HepG2 (cell line): ENCODE measurements at regions not wholly inside any gene's neighbourhood (a gene's known extent, or its start where the extent isn't known, plus 50 kb on each side); places are given as distances from the start of the nearest gene placed in this dataset.
A peak's percentile ranks its signal among the peaks of the same experiment; 100 is the strongest.

Experiments
- ATAC-seq: fragments of 200-7000 bp; cut with Tn5 transposase; 3 replicates; pipeline ENCODE4 v1.9.1; 2020; ENCODE audit warnings: mild to moderate bottlenecking, moderate library complexity
- BruUV-seq: library from RNA; stranded (reverse); fragments of 400-500 nt; replicated peaks from 2 replicates; lab custom pipeline; 2021; lab: Mats Ljungman, UMichigan
- CTCF ChIA-PET: fragments of 300-600 bp; formaldehyde crosslinking; extraction: SDS; loops from one replicate; lab custom pipeline; 2021; ENCODE audit warnings: low total read pairs, inconsistent platforms, low intra/inter-chr PET ratio; lab: Yijun Ruan, JAX
- POLR2A ChIA-PET: fragments of 350-600 bp; sonication (Branson Sonifier 250); formaldehyde crosslinking; loops from one replicate; lab custom pipeline; 2020; ENCODE audit warnings: antibody characterized with exemption, inconsistent platforms; lab: Yijun Ruan, JAX
- DNase-seq: peaks from one replicate; pipeline ENCODE4 v3.0.0-alpha.2; 2015; ENCODE audit warnings: low spot score
- FAIRE-seq: peaks from 3 replicates; lab custom pipeline; 2011; peaks lifted over from hg19 to GRCh38; lab: Jason Lieb, UNC
- H2AFZ ChIP-seq: one replicate; pipeline ENCODE4 v1.6.1; 2011; ENCODE audit warnings: low read length, inconsistent platforms
- H3K27ac ChIP-seq: fragments of 300-600 bp; 3 replicates; pipeline ENCODE4 v1.8.0; 2011; ENCODE audit warnings: mixed run types, mild to moderate bottlenecking, mixed read lengths, low read length, inconsistent platforms; ENCODE audit not compliant: insufficient read depth; ENCODE audit errors: extremely low read length
- H3K27me3 ChIP-seq, 2 experiments: fragments of 200-600 bp in 1 of 2; 2 replicates in 1 of 2; 3 replicates in 1 of 2; pipeline versions ENCODE4 v1.6.0 to v1.8.0; 2011; ENCODE audit warnings: low read length in 2 of 2, mild to moderate bottlenecking in 2 of 2, moderate library complexity in 2 of 2, inconsistent platforms in 1 of 2; ENCODE audit not compliant: insufficient read depth in 2 of 2, control insufficient read depth in 1 of 2
- H3K36me3 ChIP-seq, 2 experiments: fragments of 200-600 bp in 1 of 2; replicated peaks in 1 of 2; 2 replicates in 1 of 2; 3 replicates in 1 of 2; pipeline versions ENCODE4 v1.5.1 to v1.8.0; 2011; ENCODE audit warnings: low read length in 2 of 2, inconsistent platforms in 1 of 2; ENCODE audit not compliant: insufficient read depth in 2 of 2, control insufficient read depth in 1 of 2
- H3K4me1 ChIP-seq: 2 replicates; pipeline ENCODE4 v1.5.1; 2012; ENCODE audit warnings: low read length, inconsistent platforms; ENCODE audit not compliant: insufficient read depth
- H3K4me2 ChIP-seq: 2 replicates; pipeline ENCODE4 v1.6.0; 2011; ENCODE audit warnings: low read depth, low read length, inconsistent platforms
- H3K4me3 ChIP-seq, 3 experiments: fragments of 200-600 bp in 1 of 3; sonication (generic), shearing (Covaris generic) in 1 of 3; replicated peaks in 1 of 3; 2 replicates each; pipeline ENCODE4 v1.5.1; 2011 to 2016; ENCODE audit warnings: low read length in 3 of 3, inconsistent platforms in 2 of 3, low read depth in 2 of 3, mild to moderate bottlenecking in 2 of 3, control low read depth in 1 of 3, mixed read lengths in 1 of 3; ENCODE audit not compliant: insufficient read depth in 1 of 3
- H3K79me2 ChIP-seq: one replicate; pipeline ENCODE4 v1.6.1; 2011; ENCODE audit warnings: low read length, inconsistent platforms; ENCODE audit not compliant: insufficient read depth
- H3K9ac ChIP-seq: 2 replicates; pipeline ENCODE4 v1.6.0; 2011; ENCODE audit warnings: mild to moderate bottlenecking, low read depth, low read length, inconsistent platforms; ENCODE audit not compliant: insufficient read depth
- H3K9me3 ChIP-seq: 2 replicates; pipeline ENCODE4 v1.5.1; 2012; ENCODE audit warnings: mild to moderate bottlenecking, low read length
- H4K20me1 ChIP-seq: 2 replicates; pipeline ENCODE4 v1.6.0; 2011; ENCODE audit warnings: inconsistent platforms, mild to moderate bottlenecking, low read length, moderate library complexity; ENCODE audit not compliant: insufficient read depth
- MEIS1 ChIP-seq: sonication (generic); formaldehyde crosslinking; IDR thresholded peaks from 2 replicates; pipeline ENCODE4 v1.9.0; 2021; ENCODE audit warnings: mild to moderate bottlenecking, missing genetic modification reagents, moderate library complexity, borderline replicate concordance
- SOX13 ChIP-seq, 3 experiments: fragments of 450-650 bp in 1 of 3; sonication (generic) in 1 of 3; formaldehyde crosslinking in 1 of 3; IDR thresholded peaks in 2 of 3; conservative IDR thresholded peaks in 1 of 3; 2 replicates each; pipeline versions ENCODE4 v1.5.0 to v1.6.1; 2016 to 2020; ENCODE audit warnings: antibody characterized with exemption in 1 of 3, mild to moderate bottlenecking in 1 of 3, missing compliant biosample characterization in 1 of 3, missing genetic modification reagents in 1 of 3, moderate library complexity in 1 of 3
- WGBS: methylation state at CpG from one replicate; pipeline ENCODE4 v1.1.6; 2017; ENCODE audit warnings: low lambda C conversion rate; 5-methylcytosine and 5-hydroxymethylcytosine counted together
- in situ Hi-C: cut with HindIII; loops from 2 replicates; pipeline ENCODE4 v1.10.0; 2017; ENCODE audit warnings: low pct_unique_long_range_greater_than_20kb; ENCODE audit not compliant: extremely low pct_ligation_motif_present
- intact Hi-C: fragments of 100-400 bp; cut with micrococcal nuclease; formaldehyde crosslinking; loops from one replicate; pipeline ENCODE4 v1.10.0; 2022; ENCODE audit not compliant: unreplicated experiment
- TF ChIP-seq, protein P1 (sequence below): sonication (generic); formaldehyde crosslinking; IDR thresholded peaks from 2 replicates; pipeline ENCODE4 v1.4.0; 2020; ENCODE audit warnings: mild to moderate bottlenecking, missing genetic modification reagents
- TF ChIP-seq, protein P2 (sequence below): sonication (generic); formaldehyde crosslinking; IDR thresholded peaks from 2 replicates; pipeline ENCODE4 v1.8.1; 2023; ENCODE audit warnings: mild to moderate bottlenecking, moderate library complexity, missing genetic modification reagents
- TF ChIP-seq, protein P3 (sequence below): IDR thresholded peaks from 2 replicates; pipeline ENCODE4 v1.6.1; 2016; ENCODE audit warnings: missing compliant biosample characterization, missing genetic modification reagents, borderline replicate concordance
- TF ChIP-seq, protein P4 (sequence below): IDR thresholded peaks from 2 replicates; pipeline ENCODE4 v1.6.1; 2016; ENCODE audit warnings: low read depth
- TF ChIP-seq, protein P5 (sequence below): sonication (generic); formaldehyde crosslinking; IDR thresholded peaks from 2 replicates; pipeline ENCODE4 v1.4.0; 2020; ENCODE audit warnings: missing genetic modification reagents, mild to moderate bottlenecking, borderline replicate concordance

DNA sequence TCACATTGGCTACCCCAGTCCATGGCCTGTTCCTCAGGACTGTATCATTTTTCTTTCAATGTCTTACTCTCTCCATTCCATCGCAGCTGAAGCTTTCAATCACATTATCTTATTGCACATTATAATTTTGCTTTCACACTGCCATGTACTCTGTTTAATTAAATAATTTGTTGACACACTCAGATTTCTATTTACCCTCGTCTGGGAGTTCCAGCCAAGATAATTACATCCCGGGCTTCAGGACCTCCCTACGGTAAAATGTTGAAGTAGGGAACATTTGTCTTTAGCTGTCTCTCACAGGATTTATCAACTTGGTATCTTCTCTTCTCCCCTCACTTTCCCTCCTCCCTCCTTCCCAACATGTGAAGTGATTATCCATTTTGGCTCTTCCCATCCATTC is 177.2 kb upstream of the RASSF8 start (continued):
- TF ChIP-seq, protein P1, sequence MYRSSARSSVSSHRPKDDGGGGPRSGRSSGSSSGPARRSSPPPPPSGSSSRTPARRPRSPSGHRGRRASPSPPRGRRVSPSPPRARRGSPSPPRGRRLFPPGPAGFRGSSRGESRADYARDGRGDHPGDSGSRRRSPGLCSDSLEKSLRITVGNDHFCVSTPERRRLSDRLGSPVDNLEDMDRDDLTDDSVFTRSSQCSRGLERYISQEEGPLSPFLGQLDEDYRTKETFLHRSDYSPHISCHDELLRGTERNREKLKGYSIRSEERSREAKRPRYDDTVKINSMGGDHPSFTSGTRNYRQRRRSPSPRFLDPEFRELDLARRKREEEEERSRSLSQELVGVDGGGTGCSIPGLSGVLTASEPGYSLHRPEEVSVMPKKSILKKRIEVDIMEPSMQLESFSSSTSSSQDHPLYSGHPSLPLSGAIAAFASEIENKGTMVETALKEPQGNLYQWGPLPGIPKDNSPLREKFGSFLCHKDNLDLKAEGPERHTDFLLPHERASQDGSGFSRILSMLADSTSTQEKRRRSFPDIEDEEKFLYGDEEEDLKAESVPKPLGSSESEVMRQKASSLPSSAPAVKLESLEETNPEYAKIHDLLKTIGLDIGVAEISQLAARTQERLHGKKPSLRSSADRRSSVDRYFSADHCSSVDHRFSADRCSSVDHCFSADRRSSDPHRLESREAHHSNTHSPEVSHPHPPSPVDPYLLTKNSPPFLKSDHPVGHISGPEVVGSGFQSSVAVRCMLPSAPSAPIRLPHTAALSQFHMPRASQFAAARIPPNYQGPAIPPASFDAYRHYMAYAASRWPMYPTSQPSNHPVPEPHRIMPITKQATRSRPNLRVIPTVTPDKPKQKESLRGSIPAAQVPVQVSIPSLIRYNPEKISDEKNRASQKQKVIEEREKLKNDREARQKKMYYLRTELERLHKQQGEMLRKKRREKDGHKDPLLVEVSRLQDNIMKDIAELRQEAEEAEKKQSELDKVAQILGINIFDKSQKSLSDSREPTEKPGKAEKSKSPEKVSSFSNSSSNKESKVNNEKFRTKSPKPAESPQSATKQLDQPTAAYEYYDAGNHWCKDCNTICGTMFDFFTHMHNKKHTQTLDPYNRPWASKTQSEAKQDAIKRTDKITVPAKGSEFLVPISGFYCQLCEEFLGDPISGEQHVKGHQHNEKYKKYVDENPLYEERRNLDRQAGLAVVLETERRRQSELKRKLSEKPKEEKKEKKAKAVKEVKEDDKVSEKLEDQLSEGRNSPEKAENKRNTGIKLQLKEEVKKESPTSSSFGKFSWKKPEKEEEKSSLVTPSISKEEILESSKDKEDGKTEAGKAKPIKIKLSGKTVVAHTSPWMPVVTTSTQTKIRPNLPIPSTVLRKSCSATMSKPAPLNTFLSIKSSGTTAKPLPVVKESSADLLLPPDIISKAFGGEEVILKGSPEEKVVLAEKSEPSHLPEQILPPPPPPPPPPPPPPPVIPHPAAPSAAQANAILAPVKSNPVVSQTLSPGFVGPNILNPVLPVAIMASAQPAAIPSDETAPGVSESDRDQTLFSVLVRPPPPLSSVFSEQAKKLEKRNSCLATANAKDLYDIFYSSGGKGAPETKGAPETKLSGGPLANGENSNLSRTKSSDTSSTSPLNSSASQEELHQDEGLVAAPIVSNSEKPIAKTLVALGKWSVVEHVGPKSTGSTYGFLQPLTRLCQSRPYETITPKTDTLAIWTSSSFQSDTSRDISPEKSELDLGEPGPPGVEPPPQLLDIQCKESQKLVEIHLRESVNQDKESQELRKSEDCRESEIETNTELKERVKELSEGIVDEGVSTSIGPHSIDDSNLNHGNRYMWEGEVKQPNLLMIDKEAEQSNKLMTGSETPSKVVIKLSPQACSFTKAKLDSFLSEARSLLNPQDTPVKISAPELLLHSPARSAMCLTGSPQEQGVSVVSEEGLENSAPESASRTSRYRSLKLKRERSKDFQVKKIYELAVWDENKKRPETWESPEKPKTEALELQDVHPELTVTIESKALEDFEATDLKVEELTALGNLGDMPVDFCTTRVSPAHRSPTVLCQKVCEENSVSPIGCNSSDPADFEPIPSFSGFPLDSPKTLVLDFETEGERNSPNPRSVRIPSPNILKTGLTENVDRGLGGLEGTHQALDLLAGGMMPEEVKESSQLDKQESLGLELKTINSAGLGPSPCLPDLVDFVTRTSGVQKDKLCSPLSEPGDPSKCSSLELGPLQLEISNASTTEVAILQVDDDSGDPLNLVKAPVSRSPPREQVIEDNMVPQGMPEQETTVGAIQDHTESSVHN (CRISPR knock-in tag) = no peak
- TF ChIP-seq, protein P2, sequence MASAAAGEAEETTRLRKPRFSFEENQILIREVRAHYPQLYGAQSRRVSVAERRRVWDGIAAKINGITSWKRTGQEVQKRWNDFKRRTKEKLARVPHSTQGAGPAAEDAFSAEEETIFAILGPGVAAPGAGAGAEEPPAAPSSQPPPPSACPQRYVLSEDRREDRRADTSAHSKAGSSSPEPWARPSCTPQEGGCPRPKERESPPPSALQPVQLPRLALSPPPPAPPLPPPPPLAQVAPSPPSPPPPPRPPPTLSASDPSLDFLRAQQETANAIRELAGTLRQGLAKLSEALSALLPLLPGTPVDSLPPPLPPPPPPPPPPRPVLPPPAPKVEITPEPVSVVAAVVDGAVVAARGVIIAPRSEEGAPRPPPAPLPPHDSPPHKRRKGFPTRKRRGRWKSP = no peak
- no peak for TF ChIP-seq MEIS1

DNA sequence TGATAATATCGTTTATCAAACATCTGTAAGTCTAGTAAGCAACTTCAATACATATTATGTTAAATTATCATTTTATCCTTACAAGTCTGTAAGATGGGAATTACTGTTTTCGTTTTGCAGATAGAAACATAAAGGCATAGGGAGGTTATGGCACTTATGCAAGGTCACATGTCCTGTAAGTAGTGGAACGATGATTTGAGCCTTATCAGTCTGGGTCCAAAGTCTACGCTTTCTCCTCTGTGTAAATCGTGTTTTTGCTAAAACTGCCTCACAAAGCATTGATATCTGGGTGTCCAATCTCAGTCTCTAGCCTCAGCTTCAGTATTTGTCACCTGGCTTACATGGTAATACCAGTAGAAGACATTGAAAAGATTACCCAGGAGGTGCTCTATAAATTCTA is 174.9 kb upstream of the RASSF8 start:
- Histone ChIP-seq H3K4me2 (peak overlapping the region; percentile 37), H3K36me3 (no peaks in the 10 kb centered on the region), H3K9ac (no peak overlapping the region), H3K79me2 (no peaks in the 10 kb centered on the region), H3K27ac (no peak overlapping the region), H3K4me3 (no peak overlapping the region), H3K27me3 (no peaks in the 10 kb centered on the region), H4K20me1 (no peaks in the 10 kb centered on the region), H2AFZ (no peak overlapping the region), H3K9me3 (no peaks in the 10 kb centered on the region), H3K4me1 (peaks cover 9% of the 10 kb centered on the region)
- WGBS = 8% methylated on average over 5 of the region's 5 CpGs
- in situ Hi-C loops (no loop called here), intact Hi-C loops (no loop called here)
- BruUV-seq = no TSS peak
- POLR2A ChIA-PET = no interaction called here
- no peak for FAIRE-seq
- CTCF ChIA-PET = no interaction called here
- ATAC-seq = peak; percentile 59
- DNase-seq = peak; percentile 67
- TF ChIP-seq SOX13 (IDR thresholded peaks at IDR 0.05) = no peak
- peak in 1 of 2 experiments; percentile 30; a peak in 1 of 4 replicates for TF ChIP-seq SOX13 (CRISPR knock-in tag; conservative IDR thresholded peaks at IDR 0.05 in 1 of 2, IDR thresholded peaks at IDR 0.05 in 1 of 2)
- TF ChIP-seq, protein P3, sequence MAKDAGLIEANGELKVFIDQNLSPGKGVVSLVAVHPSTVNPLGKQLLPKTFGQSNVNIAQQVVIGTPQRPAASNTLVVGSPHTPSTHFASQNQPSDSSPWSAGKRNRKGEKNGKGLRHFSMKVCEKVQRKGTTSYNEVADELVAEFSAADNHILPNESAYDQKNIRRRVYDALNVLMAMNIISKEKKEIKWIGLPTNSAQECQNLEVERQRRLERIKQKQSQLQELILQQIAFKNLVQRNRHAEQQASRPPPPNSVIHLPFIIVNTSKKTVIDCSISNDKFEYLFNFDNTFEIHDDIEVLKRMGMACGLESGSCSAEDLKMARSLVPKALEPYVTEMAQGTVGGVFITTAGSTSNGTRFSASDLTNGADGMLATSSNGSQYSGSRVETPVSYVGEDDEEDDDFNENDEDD (CRISPR knock-in tag) = no peak
- TF ChIP-seq, protein P4, sequence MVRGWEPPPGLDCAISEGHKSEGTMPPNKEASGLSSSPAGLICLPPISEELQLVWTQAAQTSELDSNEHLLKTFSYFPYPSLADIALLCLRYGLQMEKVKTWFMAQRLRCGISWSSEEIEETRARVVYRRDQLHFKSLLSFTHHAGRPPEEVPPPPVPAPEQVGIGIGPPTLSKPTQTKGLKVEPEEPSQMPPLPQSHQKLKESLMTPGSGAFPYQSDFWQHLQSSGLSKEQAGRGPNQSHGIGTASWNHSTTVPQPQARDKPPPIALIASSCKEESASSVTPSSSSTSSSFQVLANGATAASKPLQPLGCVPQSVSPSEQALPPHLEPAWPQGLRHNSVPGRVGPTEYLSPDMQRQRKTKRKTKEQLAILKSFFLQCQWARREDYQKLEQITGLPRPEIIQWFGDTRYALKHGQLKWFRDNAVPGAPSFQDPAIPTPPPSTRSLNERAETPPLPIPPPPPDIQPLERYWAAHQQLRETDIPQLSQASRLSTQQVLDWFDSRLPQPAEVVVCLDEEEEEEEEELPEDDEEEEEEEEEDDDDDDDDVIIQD (CRISPR knock-in tag) = peak; percentile 29; the same call in 1 of the 2 replicates
- TF ChIP-seq, protein P5, sequence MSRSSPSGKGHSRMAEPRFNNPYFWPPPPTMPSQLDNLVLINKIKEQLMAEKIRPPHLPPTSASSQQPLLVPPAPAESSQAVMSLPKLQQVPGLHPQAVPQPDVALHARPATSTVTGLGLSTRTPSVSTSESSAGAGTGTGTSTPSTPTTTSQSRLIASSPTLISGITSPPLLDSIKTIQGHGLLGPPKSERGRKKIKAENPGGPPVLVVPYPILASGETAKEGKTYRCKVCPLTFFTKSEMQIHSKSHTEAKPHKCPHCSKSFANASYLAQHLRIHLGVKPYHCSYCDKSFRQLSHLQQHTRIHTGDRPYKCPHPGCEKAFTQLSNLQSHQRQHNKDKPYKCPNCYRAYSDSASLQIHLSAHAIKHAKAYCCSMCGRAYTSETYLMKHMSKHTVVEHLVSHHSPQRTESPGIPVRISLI (CRISPR knock-in tag) = no peak
